Loucy (cell line): ENCODE measurements at regions not wholly inside any gene's neighbourhood (a gene's known extent, or its start where the extent isn't known, plus 50 kb on each side); places are given as distances from the start of the nearest gene placed in this dataset.
"Not testable (repeated sequence)": the region's sequence is repeated elsewhere in the genome, so short reads cannot be mapped to it uniquely, and the experiment has no call there.

Experiments used
- EZH2phosphoT487 ChIP-seq: fragments of 200-600 bp; IDR thresholded peaks from 2 replicates; pipeline ENCODE4 v1.6.1; 2018; ENCODE audit warnings: antibody characterized with exemption, mild to moderate bottlenecking, moderate library complexity, borderline replicate concordance
- TF ChIP-seq, protein P1 (sequence below): fragments of 200-600 bp; sonication (generic); conservative IDR thresholded peaks from 2 replicates; pipeline ENCODE4 v1.5.1; 2014; ENCODE audit warnings: mild to moderate bottlenecking, antibody characterized with exemption, low read length

DNA sequence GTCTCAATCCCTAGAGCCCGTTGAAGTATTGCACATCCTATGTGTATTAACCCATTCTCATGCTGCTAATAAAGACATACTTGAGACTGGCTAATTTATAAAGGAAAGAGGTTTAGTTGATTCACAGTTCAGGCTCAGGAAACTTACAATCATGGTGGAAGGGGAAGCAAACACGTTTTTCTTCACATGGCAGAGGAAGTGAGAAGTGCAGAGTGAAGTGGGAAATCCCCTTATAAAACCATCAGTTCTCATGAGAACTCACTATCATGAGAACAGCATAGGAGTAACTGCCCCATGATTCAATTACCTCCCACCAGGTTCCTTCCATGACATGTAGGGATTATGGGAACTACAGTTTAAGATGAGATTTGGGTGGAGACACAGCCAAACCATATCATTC is 195.3 kb downstream of the TMEM200A start:
- TF ChIP-seq, protein P1, sequence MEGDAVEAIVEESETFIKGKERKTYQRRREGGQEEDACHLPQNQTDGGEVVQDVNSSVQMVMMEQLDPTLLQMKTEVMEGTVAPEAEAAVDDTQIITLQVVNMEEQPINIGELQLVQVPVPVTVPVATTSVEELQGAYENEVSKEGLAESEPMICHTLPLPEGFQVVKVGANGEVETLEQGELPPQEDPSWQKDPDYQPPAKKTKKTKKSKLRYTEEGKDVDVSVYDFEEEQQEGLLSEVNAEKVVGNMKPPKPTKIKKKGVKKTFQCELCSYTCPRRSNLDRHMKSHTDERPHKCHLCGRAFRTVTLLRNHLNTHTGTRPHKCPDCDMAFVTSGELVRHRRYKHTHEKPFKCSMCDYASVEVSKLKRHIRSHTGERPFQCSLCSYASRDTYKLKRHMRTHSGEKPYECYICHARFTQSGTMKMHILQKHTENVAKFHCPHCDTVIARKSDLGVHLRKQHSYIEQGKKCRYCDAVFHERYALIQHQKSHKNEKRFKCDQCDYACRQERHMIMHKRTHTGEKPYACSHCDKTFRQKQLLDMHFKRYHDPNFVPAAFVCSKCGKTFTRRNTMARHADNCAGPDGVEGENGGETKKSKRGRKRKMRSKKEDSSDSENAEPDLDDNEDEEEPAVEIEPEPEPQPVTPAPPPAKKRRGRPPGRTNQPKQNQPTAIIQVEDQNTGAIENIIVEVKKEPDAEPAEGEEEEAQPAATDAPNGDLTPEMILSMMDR, result not testable (repeated sequence)
- not testable (repeated sequence) for TF ChIP-seq EZH2phosphoT487
